WTC11 (cell line): ENCODE measurements at regions not wholly inside any gene's neighbourhood (a gene's known extent, or its start where the extent isn't known, plus 50 kb on each side); places are given as distances from the start of the nearest gene placed in this dataset.

ENCODE experiments used
- ATF1 ChIP-seq: sonication (generic); formaldehyde crosslinking; IDR thresholded peaks from 2 replicates; pipeline ENCODE4 v1.8.1; 2023; ENCODE audit warnings: mild to moderate bottlenecking, moderate library complexity, missing genetic modification reagents
- ATF2 ChIP-seq: sonication (generic); formaldehyde crosslinking; IDR thresholded peaks from 2 replicates; pipeline ENCODE4 v1.8.1; 2022; ENCODE audit warnings: low read depth, missing genetic modification reagents, borderline replicate concordance
- CDX4 ChIP-seq: fragments of 250-450 bp; sonication (Bioruptor Pico); IDR thresholded peaks from 2 replicates; pipeline ENCODE4 v1.9.0; 2021; ENCODE audit warnings: moderate library complexity, mild to moderate bottlenecking, inconsistent platforms, borderline replicate concordance
- CTCF ChIP-seq: fragments of 200-600 bp; IDR thresholded peaks from 2 replicates; pipeline ENCODE4 v1.8.0; 2022; ENCODE audit warnings: antibody characterized with exemption
- E2F4 ChIP-seq: sonication (generic); formaldehyde crosslinking; IDR thresholded peaks from 2 replicates; pipeline ENCODE4 v1.8.1; 2022; ENCODE audit warnings: low read depth, mild to moderate bottlenecking, moderate library complexity, missing genetic modification reagents, borderline replicate concordance
- ESRRA ChIP-seq: sonication (generic); formaldehyde crosslinking; IDR thresholded peaks from 2 replicates; pipeline ENCODE4 v1.8.1; 2022; ENCODE audit warnings: mild to moderate bottlenecking, missing genetic modification reagents, borderline replicate concordance
- MLX ChIP-seq: sonication (generic); formaldehyde crosslinking; IDR thresholded peaks from 2 replicates; pipeline ENCODE4 v1.8.1; 2023; ENCODE audit warnings: mild to moderate bottlenecking, missing genetic modification reagents, moderate library complexity
- SP1 ChIP-seq: sonication (generic); formaldehyde crosslinking; conservative IDR thresholded peaks from 2 replicates; pipeline ENCODE4 v1.8.1; 2022; ENCODE audit warnings: missing genetic modification reagents
- ZNF512 ChIP-seq: sonication (generic); formaldehyde crosslinking; IDR thresholded peaks from 2 replicates; pipeline ENCODE4 v1.8.1; 2022; ENCODE audit warnings: missing genetic modification reagents, borderline replicate concordance

- TF ChIP-seq ZNF512 (CRISPR knock-in tag) = no peak
- no peak for TF ChIP-seq ATF2 (CRISPR knock-in tag)
- no peak for TF ChIP-seq CTCF
- TF ChIP-seq SP1 = no peak
- TF ChIP-seq ATF1 (CRISPR knock-in tag) = no peak
- TF ChIP-seq CDX4 (CRISPR knock-in tag) = no peak
- TF ChIP-seq E2F4 (CRISPR knock-in tag) = no peak
- TF ChIP-seq MLX (CRISPR knock-in tag) = no peak
- no peak for TF ChIP-seq ESRRA (CRISPR knock-in tag)
These were observed 147.7 kb upstream of the GALNT15 start for GRCh38 chr3:16026753-16027152.
